Stomach (tissue), 4 donors: ENCODE measurements at regions not wholly inside any gene's neighbourhood (a gene's known extent, or its start where the extent isn't known, plus 50 kb on each side); places are given as distances from the start of the nearest gene placed in this dataset.

ENCODE experiments used
- CTCF ChIP-seq, 7 experiments: fragments of 450-650 bp in 4 of 7; fragments of 200-600 bp in 3 of 7; sonication (generic) in 3 of 7; IDR thresholded peaks; one replicate each; pipeline ENCODE4 v1.5.1; 2016 to 2019; ENCODE audit warnings: antibody characterized with exemption in 7 of 7, control low read depth in 2 of 7, mild to moderate bottlenecking in 1 of 7
- EP300 ChIP-seq: sonication (generic); formaldehyde crosslinking; IDR thresholded peaks from one replicate; pipeline ENCODE4 v1.6.1; 2017; ENCODE audit warnings: antibody characterized with exemption
- POLR2A ChIP-seq, 4 donors: fragments of 450-650 bp; IDR thresholded peaks; one replicate each; pipeline ENCODE4 v1.6.1; 2016; ENCODE audit warnings: antibody characterized with exemption in 4 of 4, control low read depth in 2 of 4, mild to moderate bottlenecking in 1 of 4, moderate library complexity in 1 of 4

- TF ChIP-seq EP300 (no peak), CTCF (IDR thresholded peaks at IDR 0.05) (no peak), POLR2A (IDR thresholded peaks at IDR 0.05) (no peak)
These were observed 1441.9 kb upstream of the FLRT2 start for GRCh38 chr14:84087986-84088531.
